Fibroblast of lung (primary cell): ENCODE measurements at regions not wholly inside any gene's neighbourhood (a gene's known extent, or its start where the extent isn't known, plus 50 kb on each side); places are given as distances from the start of the nearest gene placed in this dataset.
"Not testable (repeated sequence)": the region's sequence is repeated elsewhere in the genome, so short reads cannot be mapped to it uniquely, and the experiment has no call there.

Source experiments
- DNase-seq, 2 donors: peaks; one replicate each; pipeline versions ENCODE4 v3.0.0 to v3.0.0-alpha.2; 2010; ENCODE audit warnings: low read depth in 2 of 2
- H2AFZ ChIP-seq: 2 replicates; pipeline ENCODE4 v1.5.1; 2012; ENCODE audit warnings: low read length, control low read depth, inconsistent platforms
- H3K27ac ChIP-seq: 2 replicates; pipeline ENCODE4 v1.5.1; 2011; ENCODE audit warnings: low read length, control low read depth; ENCODE audit not compliant: insufficient read depth
- H3K27me3 ChIP-seq: 2 replicates; pipeline ENCODE4 v1.5.1; 2011; ENCODE audit warnings: mild to moderate bottlenecking, low read length; ENCODE audit not compliant: control insufficient read depth, insufficient read depth
- H3K36me3 ChIP-seq: 2 replicates; pipeline ENCODE4 v1.5.1; 2011; ENCODE audit warnings: low read length; ENCODE audit not compliant: control insufficient read depth, insufficient read depth
- H3K4me1 ChIP-seq: 2 replicates; pipeline ENCODE4 v1.5.1; 2011; ENCODE audit warnings: low read length; ENCODE audit not compliant: control insufficient read depth, insufficient read depth; ENCODE audit errors: extremely low read depth
- H3K4me2 ChIP-seq: 2 replicates; pipeline ENCODE4 v1.5.1; 2011; ENCODE audit warnings: low read length, control low read depth; ENCODE audit not compliant: insufficient read depth; ENCODE audit errors: extremely low read depth
- H3K4me3 ChIP-seq, 4 experiments: fragments of 200-600 bp in 1 of 4; sonication (generic) in 1 of 4; replicated peaks in 1 of 4; 2 replicates each; pipeline ENCODE4 v1.5.1; 2011 to 2016; ENCODE audit warnings: low read length in 4 of 4, low read depth in 3 of 4, mild to moderate bottlenecking in 3 of 4, control low read depth in 2 of 4, inconsistent platforms in 1 of 4, mixed read lengths in 1 of 4; ENCODE audit not compliant: insufficient read depth in 1 of 4; ENCODE audit errors: control extremely low read depth in 1 of 4
- H3K79me2 ChIP-seq: 2 replicates; pipeline ENCODE4 v1.5.1; 2012; ENCODE audit warnings: mild to moderate bottlenecking, low read length, inconsistent platforms; ENCODE audit not compliant: control insufficient read depth, insufficient read depth
- H3K9ac ChIP-seq: 2 replicates; pipeline ENCODE4 v1.5.1; 2011; ENCODE audit warnings: mild to moderate bottlenecking, low read length, control low read depth; ENCODE audit not compliant: insufficient read depth
- H3K9me3 ChIP-seq: 2 replicates; pipeline ENCODE4 v1.5.1; 2012; ENCODE audit warnings: low read depth, low read length; ENCODE audit not compliant: control insufficient read depth, insufficient read depth
- H4K20me1 ChIP-seq: 2 replicates; pipeline ENCODE4 v1.5.1; 2011; ENCODE audit warnings: low read length; ENCODE audit not compliant: control insufficient read depth, insufficient read depth; ENCODE audit errors: extremely low read depth
- CTCF ChIP-seq, 2 donors: IDR thresholded peaks in 1 of 2; conservative IDR thresholded peaks in 1 of 2; 1 replicate in 1 of 2; 2 replicates in 1 of 2; pipeline ENCODE4 v1.5.1; 2011 to 2012; ENCODE audit warnings: low read length in 2 of 2, control low read depth in 1 of 2, inconsistent platforms in 1 of 2, low read depth in 1 of 2, mild to moderate bottlenecking in 1 of 2
- EZH2 ChIP-seq: IDR thresholded peaks from 2 replicates; pipeline ENCODE4 v1.5.1; 2012; ENCODE audit warnings: low read length, control low read depth, mild to moderate bottlenecking; ENCODE audit errors: missing control alignments

- H3K27ac ChIP-seq = no peak overlapping the region
- no peak overlapping the region for H2AFZ ChIP-seq
- no peak overlapping the region for H3K4me3 ChIP-seq
- H3K4me1 ChIP-seq = no peaks in the 10 kb centered on the region
- H3K9me3 ChIP-seq = no peaks in the 10 kb centered on the region
- H3K79me2 ChIP-seq = no peaks in the 10 kb centered on the region
- no peaks in the 10 kb centered on the region for H3K27me3 ChIP-seq
- no peak overlapping the region for H3K9ac ChIP-seq
- no peaks in the 10 kb centered on the region for H4K20me1 ChIP-seq
- H3K36me3 ChIP-seq = no peaks in the 10 kb centered on the region
- DNase-seq = no peak
- no peak for TF ChIP-seq EZH2
- TF ChIP-seq CTCF (conservative IDR thresholded peaks at IDR 0.05 in 1 of 2, IDR thresholded peaks at IDR 0.05 in 1 of 2; ENCODE audit: low read depth in 1 of 2, low read length in 2 of 2) = no peak
- no peak overlapping the region for H3K4me2 ChIP-seq
These were observed 176.0 kb downstream of the SMARCA1 start for GRCh38 chrX:129347291-129347690.

DNA sequence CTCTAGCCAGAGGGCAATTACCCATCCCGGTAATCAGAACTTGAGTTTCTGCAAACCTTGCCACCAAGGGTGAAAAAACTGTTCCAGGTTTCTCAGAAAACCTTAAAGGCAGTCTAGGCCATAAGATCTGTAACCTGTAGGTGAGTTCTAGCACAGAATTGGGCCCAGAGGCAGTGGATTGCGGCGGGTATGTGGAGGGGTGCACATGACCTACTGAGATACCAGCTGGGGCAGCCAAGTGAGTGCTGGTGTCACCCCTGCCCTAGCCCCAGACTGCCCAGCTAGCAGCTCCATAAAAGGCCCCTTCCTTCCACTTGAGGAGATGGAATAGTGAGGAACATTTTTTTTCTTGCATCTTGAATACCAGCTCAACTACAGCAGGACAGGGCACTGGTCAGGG is 176.7 kb downstream of the SMARCA1 start:
- H3K4me3 ChIP-seq = no peak overlapping the region
- no peaks in the 10 kb centered on the region for H4K20me1 ChIP-seq
- H3K4me1 ChIP-seq = no peaks in the 10 kb centered on the region
- H2AFZ ChIP-seq = no peak overlapping the region
- no peak overlapping the region for H3K4me2 ChIP-seq
- no peak overlapping the region for H3K9ac ChIP-seq
- H3K27me3 ChIP-seq = no peaks in the 10 kb centered on the region
- no peaks in the 10 kb centered on the region for H3K9me3 ChIP-seq
- no peak for DNase-seq
- no peaks in the 10 kb centered on the region for H3K36me3 ChIP-seq
- H3K27ac ChIP-seq = no peak overlapping the region
- H3K79me2 ChIP-seq = no peaks in the 10 kb centered on the region
- TF ChIP-seq EZH2 = no peak
- TF ChIP-seq CTCF (conservative IDR thresholded peaks at IDR 0.05 in 1 of 2, IDR thresholded peaks at IDR 0.05 in 1 of 2; ENCODE audit: low read depth in 1 of 2, low read length in 2 of 2) = no peak

GRCh38 chrX:129337264-129337663 is 186.0 kb downstream of the SMARCA1 start:
- not testable (repeated sequence) for H3K4me1 ChIP-seq, H3K27ac ChIP-seq, H3K4me2 ChIP-seq, H3K9me3 ChIP-seq, H3K9ac ChIP-seq, DNase-seq, H2AFZ ChIP-seq, H3K79me2 ChIP-seq, H4K20me1 ChIP-seq, H3K4me3 ChIP-seq, H3K27me3 ChIP-seq, H3K36me3 ChIP-seq
